Liver (tissue), 8 donors: ENCODE measurements at regions not wholly inside any gene's neighbourhood (a gene's known extent, or its start where the extent isn't known, plus 50 kb on each side); places are given as distances from the start of the nearest gene placed in this dataset.

Experiments used
- DNase-seq: peaks from one replicate; pipeline ENCODE4 v3.0.0-alpha.2; 2017; ENCODE audit warnings: low spot score
- H3K27ac ChIP-seq, 2 donors: one replicate each; pipeline ENCODE4 v1.7.0; 2013; ENCODE audit warnings: inconsistent platforms in 2 of 2, low read length in 2 of 2, control low read depth in 1 of 2, low read depth in 1 of 2, mild to moderate bottlenecking in 1 of 2
- H3K27me3 ChIP-seq, 4 donors: one replicate each; pipeline versions ENCODE4 v1.6.1 to v1.7.0; 2013; ENCODE audit warnings: low read length in 3 of 4, inconsistent platforms in 1 of 4, mild to moderate bottlenecking in 1 of 4, moderate library complexity in 1 of 4; ENCODE audit not compliant: control insufficient read depth in 4 of 4, insufficient read depth in 4 of 4
- H3K36me3 ChIP-seq, 4 donors: one replicate each; pipeline versions ENCODE4 v1.6.1 to v1.7.0; 2013; ENCODE audit warnings: low read length in 3 of 4, mild to moderate bottlenecking in 3 of 4, low read depth in 1 of 4, moderate library complexity in 1 of 4; ENCODE audit not compliant: control insufficient read depth in 4 of 4, insufficient read depth in 3 of 4
- H3K4me1 ChIP-seq, 4 donors: one replicate each; pipeline versions ENCODE4 v1.6.1 to v1.7.0; 2013; ENCODE audit warnings: low read length in 3 of 4, mild to moderate bottlenecking in 3 of 4, moderate library complexity in 1 of 4; ENCODE audit not compliant: control insufficient read depth in 4 of 4, insufficient read depth in 4 of 4
- H3K4me3 ChIP-seq, 3 donors: one replicate each; pipeline versions ENCODE4 v1.6.1 to v1.7.0; 2013; ENCODE audit warnings: low read length in 3 of 3, control low read depth in 1 of 3, low read depth in 1 of 3, mild to moderate bottlenecking in 1 of 3
- H3K9ac ChIP-seq, 2 donors: one replicate each; pipeline ENCODE4 v1.7.0; 2013; ENCODE audit warnings: low read length in 2 of 2, mild to moderate bottlenecking in 2 of 2, moderate library complexity in 2 of 2, control low read depth in 1 of 2, low read depth in 1 of 2
- H3K9me3 ChIP-seq, 4 donors: one replicate each; pipeline versions ENCODE4 v1.6.1 to v1.7.0; 2013; ENCODE audit warnings: low read length in 3 of 4; ENCODE audit not compliant: control insufficient read depth in 4 of 4
- FOXA1 ChIP-seq: IDR thresholded peaks from 2 replicates; pipeline ENCODE4 v1.6.1; 2016; ENCODE audit warnings: antibody characterized with exemption
- FOXA2 ChIP-seq: IDR thresholded peaks from 2 replicates; pipeline ENCODE4 v1.6.1; 2016; ENCODE audit warnings: antibody characterized with exemption
- GABPA ChIP-seq, 2 donors: IDR thresholded peaks in 1 of 2; conservative IDR thresholded peaks in 1 of 2; 2 replicates each; pipeline ENCODE4 v1.6.1; 2016; ENCODE audit warnings: antibody characterized with exemption in 2 of 2, mild to moderate bottlenecking in 1 of 2, moderate library complexity in 1 of 2
- JUND ChIP-seq, 2 donors: IDR thresholded peaks; 2 replicates each; pipeline ENCODE4 v1.6.1; 2016; ENCODE audit warnings: antibody characterized with exemption in 2 of 2
- TAF1 ChIP-seq: conservative IDR thresholded peaks from 2 replicates; pipeline ENCODE4 v1.6.1; 2016; ENCODE audit warnings: antibody characterized with exemption, mild to moderate bottlenecking
- WGBS: extraction: QIAGEN DNeasy Blood & Tissue Kit; methylation state at CpG from one replicate; pipeline ENCODE4 v1.1.7; 2013; 5-methylcytosine and 5-hydroxymethylcytosine counted together
- TF ChIP-seq, protein P1 (sequence below): fragments of 150-350 bp; IDR thresholded peaks from 2 replicates; pipeline ENCODE4 v1.5.1; 2017; ENCODE audit warnings: improper control_type of control experiment, low read depth, low read length; ENCODE audit not compliant: missing input control
- TF ChIP-seq, protein P2 (sequence below): IDR thresholded peaks from 2 replicates; pipeline ENCODE4 v1.6.1; 2016; ENCODE audit warnings: antibody characterized with exemption
- TF ChIP-seq, protein P3 (sequence below): IDR thresholded peaks from 2 replicates; pipeline ENCODE4 v1.6.1; 2016; ENCODE audit warnings: antibody characterized with exemption, mild to moderate bottlenecking
- TF ChIP-seq, protein P4 (sequence below): IDR thresholded peaks from 2 replicates; pipeline ENCODE4 v1.6.1; 2016; ENCODE audit warnings: antibody characterized with exemption
- donor health status: healthy.
- donor health status: healthy.
- donor health status: healthy.
- donor health status: healthy.
- donor health status: healthy.

DNA sequence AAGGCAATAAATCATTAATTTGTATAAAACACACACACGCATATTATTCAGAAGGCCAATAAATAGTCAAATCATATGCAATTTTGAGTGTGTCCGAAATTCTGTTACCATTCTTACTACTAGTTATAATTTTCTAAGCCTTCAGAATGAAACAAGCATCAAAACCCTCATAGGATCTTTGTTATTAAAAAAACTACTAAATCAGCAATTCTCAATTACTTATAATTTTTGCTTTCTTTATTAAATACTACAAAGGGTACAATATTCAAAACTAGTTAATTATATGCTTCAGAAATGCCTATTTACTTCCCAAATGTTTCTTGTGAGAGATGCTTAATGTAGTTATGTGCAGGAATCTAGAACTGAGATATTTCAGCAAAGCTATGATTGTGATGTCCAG, 413.1 kb upstream of the KIF2B start (continued):
- TF ChIP-seq, protein P1, sequence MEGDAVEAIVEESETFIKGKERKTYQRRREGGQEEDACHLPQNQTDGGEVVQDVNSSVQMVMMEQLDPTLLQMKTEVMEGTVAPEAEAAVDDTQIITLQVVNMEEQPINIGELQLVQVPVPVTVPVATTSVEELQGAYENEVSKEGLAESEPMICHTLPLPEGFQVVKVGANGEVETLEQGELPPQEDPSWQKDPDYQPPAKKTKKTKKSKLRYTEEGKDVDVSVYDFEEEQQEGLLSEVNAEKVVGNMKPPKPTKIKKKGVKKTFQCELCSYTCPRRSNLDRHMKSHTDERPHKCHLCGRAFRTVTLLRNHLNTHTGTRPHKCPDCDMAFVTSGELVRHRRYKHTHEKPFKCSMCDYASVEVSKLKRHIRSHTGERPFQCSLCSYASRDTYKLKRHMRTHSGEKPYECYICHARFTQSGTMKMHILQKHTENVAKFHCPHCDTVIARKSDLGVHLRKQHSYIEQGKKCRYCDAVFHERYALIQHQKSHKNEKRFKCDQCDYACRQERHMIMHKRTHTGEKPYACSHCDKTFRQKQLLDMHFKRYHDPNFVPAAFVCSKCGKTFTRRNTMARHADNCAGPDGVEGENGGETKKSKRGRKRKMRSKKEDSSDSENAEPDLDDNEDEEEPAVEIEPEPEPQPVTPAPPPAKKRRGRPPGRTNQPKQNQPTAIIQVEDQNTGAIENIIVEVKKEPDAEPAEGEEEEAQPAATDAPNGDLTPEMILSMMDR = no peak
- TF ChIP-seq FOXA2 = no peak
- TF ChIP-seq, protein P2, sequence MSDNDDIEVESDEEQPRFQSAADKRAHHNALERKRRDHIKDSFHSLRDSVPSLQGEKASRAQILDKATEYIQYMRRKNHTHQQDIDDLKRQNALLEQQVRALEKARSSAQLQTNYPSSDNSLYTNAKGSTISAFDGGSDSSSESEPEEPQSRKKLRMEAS = no peak
- TF ChIP-seq GABPA (IDR thresholded peaks at IDR 0.05 in 1 of 2, conservative IDR thresholded peaks at IDR 0.05 in 1 of 2) = no peak

DNA sequence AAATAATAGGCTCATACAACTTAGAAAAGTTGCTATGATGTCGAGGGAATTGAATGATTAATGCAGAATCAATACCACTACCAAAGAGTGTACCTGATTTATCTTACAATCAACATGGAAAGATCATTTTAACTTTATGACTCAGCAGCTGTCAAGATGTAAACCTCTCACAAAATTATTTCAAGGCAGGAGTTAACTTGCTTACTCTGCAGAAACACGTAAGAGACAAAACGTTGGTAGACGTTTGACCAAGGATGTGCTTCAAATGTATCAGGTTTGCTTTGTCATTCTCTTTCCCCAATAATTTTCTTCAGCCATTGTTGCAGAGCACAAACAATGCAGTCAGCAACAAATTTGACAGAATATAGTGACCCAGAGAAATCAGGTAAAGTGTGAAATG, 415.8 kb upstream of the KIF2B start:
- Histone ChIP-seq H3K27me3 (no peaks in the 10 kb centered on the region), H3K9me3 (peaks cover 0 to 12% (median 4%) of the 10 kb centered on the region in 4 donors), H3K4me3 (no peak overlapping the region), H3K4me1 (no peaks in the 10 kb centered on the region), H3K27ac (no peak overlapping the region), H3K9ac (no peak overlapping the region), H3K36me3 (no peaks in the 10 kb centered on the region)
- no peak for DNase-seq
- 75% methylated on average over 4 of the region's 4 CpGs for WGBS
- no peak for TF ChIP-seq TAF1
- TF ChIP-seq, protein P3, sequence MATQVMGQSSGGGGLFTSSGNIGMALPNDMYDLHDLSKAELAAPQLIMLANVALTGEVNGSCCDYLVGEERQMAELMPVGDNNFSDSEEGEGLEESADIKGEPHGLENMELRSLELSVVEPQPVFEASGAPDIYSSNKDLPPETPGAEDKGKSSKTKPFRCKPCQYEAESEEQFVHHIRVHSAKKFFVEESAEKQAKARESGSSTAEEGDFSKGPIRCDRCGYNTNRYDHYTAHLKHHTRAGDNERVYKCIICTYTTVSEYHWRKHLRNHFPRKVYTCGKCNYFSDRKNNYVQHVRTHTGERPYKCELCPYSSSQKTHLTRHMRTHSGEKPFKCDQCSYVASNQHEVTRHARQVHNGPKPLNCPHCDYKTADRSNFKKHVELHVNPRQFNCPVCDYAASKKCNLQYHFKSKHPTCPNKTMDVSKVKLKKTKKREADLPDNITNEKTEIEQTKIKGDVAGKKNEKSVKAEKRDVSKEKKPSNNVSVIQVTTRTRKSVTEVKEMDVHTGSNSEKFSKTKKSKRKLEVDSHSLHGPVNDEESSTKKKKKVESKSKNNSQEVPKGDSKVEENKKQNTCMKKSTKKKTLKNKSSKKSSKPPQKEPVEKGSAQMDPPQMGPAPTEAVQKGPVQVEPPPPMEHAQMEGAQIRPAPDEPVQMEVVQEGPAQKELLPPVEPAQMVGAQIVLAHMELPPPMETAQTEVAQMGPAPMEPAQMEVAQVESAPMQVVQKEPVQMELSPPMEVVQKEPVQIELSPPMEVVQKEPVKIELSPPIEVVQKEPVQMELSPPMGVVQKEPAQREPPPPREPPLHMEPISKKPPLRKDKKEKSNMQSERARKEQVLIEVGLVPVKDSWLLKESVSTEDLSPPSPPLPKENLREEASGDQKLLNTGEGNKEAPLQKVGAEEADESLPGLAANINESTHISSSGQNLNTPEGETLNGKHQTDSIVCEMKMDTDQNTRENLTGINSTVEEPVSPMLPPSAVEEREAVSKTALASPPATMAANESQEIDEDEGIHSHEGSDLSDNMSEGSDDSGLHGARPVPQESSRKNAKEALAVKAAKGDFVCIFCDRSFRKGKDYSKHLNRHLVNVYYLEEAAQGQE = no peak
- TF ChIP-seq, protein P1 = no peak

DNA sequence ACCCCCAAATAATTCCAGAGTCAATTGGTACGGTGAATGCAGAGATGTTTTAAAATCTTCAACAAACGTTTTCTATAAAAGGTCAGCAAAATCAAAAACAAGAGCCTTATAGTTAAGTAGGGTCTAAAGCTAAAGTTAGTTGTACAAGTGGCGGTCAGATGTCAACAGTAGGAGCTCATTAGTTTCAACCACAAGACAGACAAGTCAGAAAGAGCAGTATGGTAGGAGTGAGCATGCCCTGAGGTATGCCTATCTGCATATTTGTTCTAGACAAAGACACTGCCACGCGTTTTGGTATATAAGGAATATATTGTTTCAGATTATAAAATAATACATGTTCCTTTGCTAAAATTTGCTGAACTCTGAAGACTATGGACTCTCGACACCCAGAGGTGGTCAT, 431.5 kb upstream of the KIF2B start:
- Histone ChIP-seq H3K27ac (no peak overlapping the region), H3K27me3 (peaks cover 0 to 5% (median 0%) of the 10 kb centered on the region in 4 donors), H3K9me3 (no peaks in the 10 kb centered on the region), H3K4me1 (no peaks in the 10 kb centered on the region), H3K9ac (no peak overlapping the region), H3K4me3 (no peak overlapping the region), H3K36me3 (no peaks in the 10 kb centered on the region)
- WGBS = 82% methylated on average over 6 of the region's 6 CpGs
- TF ChIP-seq, protein P4, sequence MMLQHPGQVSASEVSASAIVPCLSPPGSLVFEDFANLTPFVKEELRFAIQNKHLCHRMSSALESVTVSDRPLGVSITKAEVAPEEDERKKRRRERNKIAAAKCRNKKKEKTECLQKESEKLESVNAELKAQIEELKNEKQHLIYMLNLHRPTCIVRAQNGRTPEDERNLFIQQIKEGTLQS = no peak
- TF ChIP-seq JUND (IDR thresholded peaks at IDR 0.05) = no peak
- no peak for TF ChIP-seq TAF1
- TF ChIP-seq FOXA1 = no peak
- TF ChIP-seq, protein P2 = no peak
- no peak for DNase-seq
